Smooth muscle cell (in vitro differentiated cells): ENCODE measurements at regions not wholly inside any gene's neighbourhood (a gene's known extent, or its start where the extent isn't known, plus 50 kb on each side); places are given as distances from the start of the nearest gene placed in this dataset.

Experiments
- DNase-seq: peaks from one replicate; lab custom pipeline; 2025; ENCODE audit not compliant: unreplicated experiment; lab: John Stamatoyannopoulos, UW
- H2AFZ ChIP-seq: fragments of 200-600 bp; sonication (generic); 2 replicates; pipeline ENCODE4 v1.6.0; 2016; ENCODE audit warnings: antibody characterized with exemption, low read depth, mild to moderate bottlenecking
- H3F3A ChIP-seq: fragments of 200-600 bp; sonication (generic); 2 replicates; pipeline ENCODE4 v1.6.0; 2017; ENCODE audit warnings: antibody characterized with exemption, low read depth
- H3K27ac ChIP-seq: fragments of 200-600 bp; sonication (generic); 2 replicates; pipeline ENCODE4 v1.5.1; 2016; ENCODE audit warnings: low read depth, mild to moderate bottlenecking
- H3K27me3 ChIP-seq: fragments of 200-600 bp; sonication (generic); 2 replicates; pipeline ENCODE4 v1.6.1; 2016; ENCODE audit warnings: low read depth, mild to moderate bottlenecking
- H3K36me3 ChIP-seq: fragments of 200-600 bp; sonication (generic); 2 replicates; pipeline ENCODE4 v1.5.1; 2016; ENCODE audit warnings: low read depth
- H3K4me1 ChIP-seq: fragments of 200-600 bp; sonication (generic); 2 replicates; pipeline ENCODE4 v1.5.1; 2016; ENCODE audit warnings: low read depth
- H3K4me2 ChIP-seq: fragments of 200-600 bp; sonication (generic); 2 replicates; pipeline ENCODE4 v1.6.0; 2016; ENCODE audit warnings: mild to moderate bottlenecking
- H3K4me3 ChIP-seq: fragments of 200-600 bp; sonication (generic); 2 replicates; pipeline ENCODE4 v1.5.1; 2016; ENCODE audit warnings: mild to moderate bottlenecking
- H3K79me2 ChIP-seq: fragments of 200-600 bp; sonication (generic); 2 replicates; pipeline ENCODE4 v1.6.0; 2016; ENCODE audit warnings: low read depth, mild to moderate bottlenecking
- H3K9ac ChIP-seq: fragments of 200-600 bp; sonication (generic); 2 replicates; pipeline ENCODE4 v1.6.0; 2016; ENCODE audit warnings: low read depth
- H3K9me3 ChIP-seq: fragments of 200-600 bp; sonication (generic); replicated peaks from 2 replicates; pipeline ENCODE4 v1.5.1; 2016; ENCODE audit warnings: low read depth
- H4K20me1 ChIP-seq: fragments of 200-600 bp; sonication (generic); 2 replicates; pipeline ENCODE4 v1.6.0; 2016; ENCODE audit warnings: low read depth
- CTCF ChIP-seq: fragments of 200-600 bp; sonication (generic); IDR thresholded peaks from 2 replicates; pipeline ENCODE4 v1.5.1; 2017; ENCODE audit warnings: borderline replicate concordance, mild to moderate bottlenecking, antibody characterized with exemption; ENCODE audit not compliant: insufficient read depth, poor library complexity, severe bottlenecking
- WGBS: methylation state at CpG from one replicate; pipeline ENCODE4 v1.1.7; 2016; ENCODE audit warnings: low lambda C conversion rate; 5-methylcytosine and 5-hydroxymethylcytosine counted together

- H3K9me3 ChIP-seq: no peaks in the 10 kb centered on the region
- H3K27ac ChIP-seq: no peak overlapping the region
- no peaks in the 10 kb centered on the region for H3K36me3 ChIP-seq
- H3K4me1 ChIP-seq: no peaks in the 10 kb centered on the region
- no peak overlapping the region for H2AFZ ChIP-seq
- H3K79me2 ChIP-seq: no peaks in the 10 kb centered on the region
- TF ChIP-seq CTCF: no peak
- 95% methylated on average over 20 of the region's 20 CpGs for WGBS
- no peak overlapping the region for H3K9ac ChIP-seq
- no peak overlapping the region for H3K4me3 ChIP-seq
- no peak for DNase-seq
- no peaks in the 10 kb centered on the region for H3K27me3 ChIP-seq
- no peak overlapping the region for H3K4me2 ChIP-seq
- H3F3A ChIP-seq: no peaks in the 10 kb centered on the region
- no peaks in the 10 kb centered on the region for H4K20me1 ChIP-seq
Measured at GRCh38 chr17:77723071-77723908, 235.2 kb upstream of the TNRC6C start.

- WGBS: 91% methylated on average over 22 of the region's 22 CpGs
- no peaks in the 10 kb centered on the region for H3K27me3 ChIP-seq
- no peak overlapping the region for H3K9ac ChIP-seq
- no peaks in the 10 kb centered on the region for H3F3A ChIP-seq
- no peak overlapping the region for H3K4me2 ChIP-seq
- H3K79me2 ChIP-seq: no peaks in the 10 kb centered on the region
- no peaks in the 10 kb centered on the region for H3K36me3 ChIP-seq
- no peak overlapping the region for H3K4me3 ChIP-seq
- H3K9me3 ChIP-seq: no peaks in the 10 kb centered on the region
- no peak overlapping the region for H3K27ac ChIP-seq
- no peak for TF ChIP-seq CTCF
- H4K20me1 ChIP-seq: no peaks in the 10 kb centered on the region
- no peaks in the 10 kb centered on the region for H3K4me1 ChIP-seq
- DNase-seq: no peak
- no peak overlapping the region for H2AFZ ChIP-seq
Measured at GRCh38 chr17:77723909-77724875, 234.3 kb upstream of the TNRC6C start.

GRCh38 chr17:77724876-77725615 is 233.5 kb upstream of the TNRC6C start:
- no peak overlapping the region for H3K9ac ChIP-seq
- no peaks in the 10 kb centered on the region for H3K9me3 ChIP-seq
- H3K4me1 ChIP-seq: no peaks in the 10 kb centered on the region
- H4K20me1 ChIP-seq: no peaks in the 10 kb centered on the region
- no peaks in the 10 kb centered on the region for H3F3A ChIP-seq
- H3K36me3 ChIP-seq: no peaks in the 10 kb centered on the region
- no peak overlapping the region for H3K4me2 ChIP-seq
- no peak overlapping the region for H2AFZ ChIP-seq
- H3K79me2 ChIP-seq: no peaks in the 10 kb centered on the region
- TF ChIP-seq CTCF: no peak
- no peak overlapping the region for H3K4me3 ChIP-seq
- no peak for DNase-seq
- 94% methylated on average over 28 of the region's 28 CpGs for WGBS
- H3K27ac ChIP-seq: no peak overlapping the region
- no peaks in the 10 kb centered on the region for H3K27me3 ChIP-seq
